C1 segment of cervical spinal cord (tissue), 14 donors: ENCODE measurements at regions not wholly inside any gene's neighbourhood (a gene's known extent, or its start where the extent isn't known, plus 50 kb on each side); places are given as distances from the start of the nearest gene placed in this dataset.
A peak's percentile ranks its signal among the peaks of the same experiment; 100 is the strongest.

Experiments
- DNase-seq, 14 donors: peaks; one replicate each; lab custom pipeline; 2025; lab: John Stamatoyannopoulos, UW

DNA sequence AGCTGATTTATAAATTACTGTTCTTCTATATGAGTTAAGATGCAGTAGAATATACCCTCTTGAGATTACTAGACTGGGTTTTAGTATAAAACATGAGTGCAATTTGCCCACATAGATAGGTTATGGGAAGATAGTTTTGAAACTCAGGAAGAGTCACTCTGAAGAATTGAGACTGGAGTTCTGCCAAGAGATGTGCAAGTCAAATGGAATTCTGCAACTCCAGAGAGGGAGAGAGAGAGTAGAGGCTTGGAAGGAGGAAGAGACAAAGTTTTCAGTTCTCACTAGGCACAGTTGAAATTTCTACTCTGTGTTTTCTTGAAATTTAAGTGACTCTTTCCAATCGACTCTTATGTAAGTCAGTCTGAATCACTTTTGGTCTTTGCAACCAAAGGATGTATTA lies 878.8 kb downstream of the TSN start:
- DNase-seq: no peak

DNA sequence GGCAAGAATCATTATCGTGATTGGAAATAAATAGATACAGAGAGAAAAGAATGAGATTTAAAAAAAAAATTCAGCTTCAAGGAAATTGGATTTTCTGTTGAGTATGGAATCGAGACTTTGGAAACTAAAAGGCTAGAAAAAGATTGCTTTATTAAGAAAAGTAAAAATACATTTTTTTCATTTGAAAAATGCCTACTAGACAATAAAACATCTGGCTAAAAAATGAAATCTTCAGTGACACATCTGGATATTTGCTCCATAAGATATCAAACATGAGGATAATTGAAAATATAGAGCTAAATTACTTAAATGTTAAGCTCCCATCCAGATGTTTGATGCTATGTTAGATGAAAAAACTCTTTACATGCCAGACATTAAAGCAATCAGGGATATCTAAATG lies 879.5 kb downstream of the TSN start:
- no peak for DNase-seq

DNA sequence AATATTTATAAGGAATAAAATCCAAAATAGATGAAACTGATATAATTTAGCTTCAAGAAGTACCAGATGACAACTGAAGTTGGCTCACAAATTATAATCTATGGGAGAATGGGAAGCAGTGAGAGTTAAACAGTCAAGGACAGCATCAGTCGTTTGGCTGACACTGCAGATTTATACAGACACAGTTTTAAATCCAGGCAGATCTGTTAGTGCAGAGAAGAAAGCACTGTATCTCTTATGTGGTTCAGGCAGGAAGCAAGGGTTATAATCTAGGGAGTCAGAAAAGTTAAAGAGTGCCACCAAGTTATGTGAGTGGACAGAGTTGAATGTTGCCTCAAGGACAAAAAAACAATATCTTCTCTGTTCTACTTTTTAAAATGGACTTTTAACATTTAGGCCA lies 880.2 kb downstream of the TSN start:
- no peak for DNase-seq

DNA sequence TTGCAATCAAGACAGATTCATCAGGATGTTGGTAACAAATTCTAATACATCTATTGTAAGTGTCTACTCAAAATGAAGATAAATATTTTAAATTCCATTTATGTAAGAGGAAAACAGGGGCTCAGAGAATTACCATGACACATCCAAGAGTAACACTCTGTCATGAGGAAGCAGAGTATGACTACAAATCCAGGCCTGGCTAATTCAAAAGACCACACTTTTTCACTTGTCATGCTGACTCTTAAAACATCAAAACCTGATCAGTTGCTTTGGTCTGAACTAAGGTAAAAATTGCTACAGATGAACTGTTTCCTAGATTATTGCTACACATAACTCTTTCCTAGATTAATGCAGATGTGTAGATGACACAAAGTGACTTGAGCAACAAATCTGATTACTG lies 880.6 kb downstream of the TSN start:
- DNase-seq: no peak

DNA sequence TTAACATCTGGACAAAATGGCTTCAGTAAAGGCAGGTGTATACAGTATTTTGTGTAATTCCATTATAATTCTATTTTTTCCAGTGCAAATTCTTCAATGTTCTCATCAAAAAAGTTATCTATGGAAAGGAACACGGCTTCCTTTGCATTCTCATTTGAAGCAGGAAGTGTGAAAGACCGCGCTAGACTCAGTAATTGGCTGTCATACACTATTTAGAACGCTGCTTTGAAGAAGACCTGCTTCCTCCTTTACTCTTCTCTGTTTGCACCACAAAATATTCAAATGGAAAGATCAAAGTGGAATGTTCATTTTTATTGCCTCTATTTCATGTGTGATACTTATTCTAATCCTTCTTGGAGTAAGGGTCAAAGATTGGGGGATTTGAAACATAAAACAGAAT lies 883.7 kb downstream of the TSN start:
- DNase-seq: no peak

DNA sequence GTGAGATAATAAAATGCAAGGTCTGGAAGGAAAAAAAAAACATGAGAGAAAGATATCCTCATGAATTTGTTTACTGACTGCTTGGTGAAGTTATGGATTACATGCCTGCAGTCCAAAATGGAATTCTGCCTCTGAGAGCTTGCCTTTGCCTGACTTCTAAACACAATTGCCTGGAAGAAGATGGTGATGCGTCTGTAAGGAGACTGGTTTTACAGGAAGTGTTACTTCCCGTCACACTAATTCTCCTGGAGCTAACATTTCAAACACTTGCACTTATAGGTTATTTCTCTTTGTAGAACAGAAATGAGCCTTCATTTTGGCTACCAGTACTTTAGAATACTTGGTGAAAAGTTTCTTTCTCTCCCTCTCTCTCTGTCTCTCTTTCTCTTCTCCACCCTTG lies 884.3 kb downstream of the TSN start:
- no peak for DNase-seq

DNA sequence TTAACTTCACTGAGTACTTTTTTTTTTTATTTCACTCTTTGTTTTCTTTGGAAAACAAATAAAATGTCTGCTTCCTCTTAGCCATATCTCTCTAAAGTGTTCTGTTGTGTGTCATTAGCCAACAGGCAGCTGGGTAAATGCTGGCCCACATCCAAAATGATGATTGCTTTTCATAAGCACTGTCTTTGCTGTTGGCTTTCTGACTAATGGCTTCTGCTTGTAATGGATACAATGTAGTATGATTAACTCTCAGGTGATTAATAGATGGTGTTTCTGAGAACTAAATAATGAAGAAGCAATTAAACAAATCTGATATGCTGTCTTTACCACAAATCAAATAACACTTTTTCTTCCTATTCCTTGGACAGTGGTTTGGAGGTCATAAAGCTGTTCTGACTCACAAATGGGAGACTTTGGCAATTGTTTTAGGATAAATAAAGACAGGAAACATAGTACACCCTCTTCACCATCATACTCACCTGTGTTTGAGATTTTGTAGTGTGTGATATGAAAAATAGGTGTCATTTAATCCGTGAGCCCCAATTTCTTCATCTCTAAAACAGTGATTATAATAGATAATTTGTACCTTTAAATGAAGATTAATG lies 888.4 kb downstream of the TSN start:
- DNase-seq: no peak

DNA sequence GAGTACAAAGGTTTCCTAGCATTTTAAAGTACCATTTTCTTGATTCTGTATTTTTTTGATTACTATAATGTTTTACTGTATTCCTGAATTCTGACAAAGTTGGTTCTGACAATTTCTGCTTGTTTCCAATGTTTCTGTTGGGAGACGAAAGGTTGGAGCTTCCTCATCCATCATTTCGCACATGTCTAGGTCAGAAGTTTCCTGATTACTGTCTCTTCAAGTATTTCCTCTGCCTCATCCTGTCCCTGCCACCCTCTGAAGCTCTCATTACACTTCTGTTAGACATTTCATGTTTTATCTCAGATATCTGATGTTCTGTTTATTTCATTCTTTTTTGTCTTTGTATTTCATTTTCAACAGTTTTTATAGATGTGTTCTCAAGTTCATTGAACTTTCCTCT lies 895.8 kb downstream of the TSN start:
- no peak for DNase-seq

DNA sequence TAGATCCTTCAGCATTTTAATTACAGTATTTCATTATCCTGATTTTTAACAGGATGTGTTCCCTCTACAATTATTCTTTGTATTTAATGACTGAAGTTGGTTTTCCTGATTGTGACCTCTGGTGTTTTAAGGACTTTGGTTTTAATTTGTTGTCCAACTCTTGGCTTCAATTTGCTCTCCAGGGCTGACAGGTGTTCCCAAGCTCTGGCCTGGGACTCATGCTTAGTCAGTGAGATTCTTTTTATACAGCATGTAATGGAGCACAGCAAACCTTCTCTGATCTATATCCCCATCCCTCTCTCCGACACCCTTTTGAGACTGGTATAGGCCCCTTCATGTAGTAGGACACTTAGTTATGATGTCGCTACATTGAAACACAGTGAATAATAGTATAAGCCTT lies 896.3 kb downstream of the TSN start:
- DNase-seq: no peak

DNA sequence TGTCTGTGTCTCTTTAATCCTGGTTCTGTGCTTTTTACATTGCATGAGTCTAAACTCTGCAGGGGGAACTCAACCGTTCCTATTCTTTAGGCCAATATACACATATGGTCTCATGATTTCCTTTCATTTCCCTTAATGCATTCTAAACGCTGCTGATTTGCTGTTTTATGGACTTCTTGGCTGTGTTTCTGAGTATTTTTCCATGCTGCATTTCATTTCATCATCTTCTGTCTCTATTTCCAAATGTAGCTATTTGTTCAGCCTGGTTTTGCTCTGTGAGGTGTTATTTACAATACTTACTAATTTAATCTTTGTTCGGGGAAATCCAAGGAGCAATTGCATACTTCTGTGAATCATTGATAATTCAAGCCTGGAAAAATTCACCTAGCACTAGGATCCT lies 897.2 kb downstream of the TSN start:
- DNase-seq: no peak

DNA sequence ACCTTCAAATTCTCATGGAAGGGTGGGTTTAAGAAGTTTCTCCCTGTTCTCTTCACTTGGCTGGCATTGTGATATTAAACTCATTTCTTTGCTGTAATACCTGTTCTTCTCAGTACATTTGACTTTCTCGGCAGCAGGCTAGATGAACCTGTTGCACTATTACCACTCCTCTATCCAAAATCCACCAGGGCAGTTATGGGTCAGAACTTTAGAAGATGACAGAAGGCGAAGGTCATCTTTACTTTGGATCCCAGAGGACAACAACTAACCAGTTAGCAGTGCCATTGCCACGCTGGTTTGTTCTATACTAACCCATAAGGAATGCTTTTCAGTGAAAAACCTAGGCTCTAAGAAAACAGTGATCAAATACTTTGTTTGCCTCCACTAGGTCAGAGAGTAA lies 901.0 kb downstream of the TSN start:
- DNase-seq: no peak

DNA sequence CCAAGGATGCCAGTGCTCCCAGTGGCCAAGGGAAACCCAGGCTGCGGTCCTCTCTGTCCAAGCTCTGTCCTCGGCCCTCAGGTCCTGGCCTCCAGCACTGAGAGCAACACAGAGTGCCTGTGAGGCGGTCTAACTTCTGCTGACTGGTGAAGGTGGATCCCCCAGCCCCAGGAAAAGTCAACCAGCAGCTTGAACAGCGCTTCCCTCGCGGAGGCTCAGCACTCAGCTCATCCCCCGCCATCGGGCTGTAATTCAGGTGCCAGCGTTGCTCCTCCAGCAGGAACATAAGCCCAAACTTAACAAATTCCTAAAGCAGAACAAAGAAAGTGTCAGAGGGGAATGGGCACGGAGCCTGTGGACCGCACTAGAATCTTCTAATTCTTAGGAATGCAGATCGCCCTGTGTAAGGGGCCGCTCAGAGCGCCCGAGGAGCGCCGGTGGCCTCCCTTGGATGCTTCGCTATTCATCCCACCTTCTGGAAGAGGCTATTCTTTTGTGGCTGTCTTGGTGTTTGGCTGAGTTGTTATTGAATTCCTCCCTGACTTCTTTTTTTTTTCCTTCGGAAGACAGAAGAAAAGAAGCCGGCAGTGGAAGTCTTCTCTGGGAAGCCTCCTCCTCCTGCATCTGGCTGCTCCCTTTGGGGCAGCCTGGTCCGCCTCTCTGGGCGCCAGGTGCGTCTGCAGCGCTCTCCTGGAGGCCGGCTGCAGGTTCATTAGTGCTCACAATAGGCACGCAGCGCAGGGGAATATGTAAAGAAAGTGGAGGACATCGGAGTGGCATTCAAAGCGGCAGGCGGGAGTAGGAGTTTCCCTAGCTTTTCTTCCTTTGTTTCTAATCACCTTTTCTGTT lies 905.6 kb downstream of the TSN start:
- DNase-seq: peak in 1 of 14 donors; percentile 1

DNA sequence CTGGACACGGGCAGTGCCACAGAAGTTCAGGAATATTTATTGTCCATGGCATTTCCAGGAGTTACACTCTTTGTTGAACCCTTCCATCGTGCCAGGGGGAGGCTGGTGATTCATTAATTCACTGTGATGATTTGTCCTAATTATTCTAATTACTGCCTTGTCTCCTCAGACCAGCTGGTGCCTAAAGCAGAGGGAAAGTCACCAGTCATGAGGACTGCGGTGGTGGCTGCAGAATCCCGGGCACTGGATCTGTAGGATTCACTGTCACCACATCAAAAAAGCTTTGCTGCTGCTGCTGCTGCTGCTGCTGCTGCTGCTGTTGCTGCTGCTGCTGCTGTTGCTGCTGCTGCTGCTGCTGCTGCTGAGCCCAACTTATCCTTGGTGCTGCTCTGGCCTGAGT lies 908.2 kb downstream of the TSN start:
- peak in 1 of 14 donors; percentile 6 for DNase-seq

DNA sequence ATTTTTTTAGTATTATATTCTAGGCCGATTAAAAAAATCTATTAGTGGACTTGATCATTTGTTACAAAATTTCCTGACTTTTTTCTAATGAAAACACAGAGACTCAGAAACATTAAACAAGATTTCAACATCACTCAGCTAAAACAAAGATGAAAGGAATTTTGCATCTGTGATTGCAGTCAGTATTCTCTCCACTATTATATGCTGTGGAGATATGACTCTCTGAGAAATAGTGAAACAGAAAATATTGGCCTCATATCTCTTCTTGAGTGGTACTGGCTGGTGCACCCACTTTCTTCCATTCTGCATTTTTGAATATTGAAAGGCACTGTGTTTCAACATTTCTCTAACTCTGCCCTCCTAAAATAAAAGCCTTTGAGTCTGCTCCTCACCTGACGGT lies 914.2 kb downstream of the TSN start:
- no peak for DNase-seq

DNA sequence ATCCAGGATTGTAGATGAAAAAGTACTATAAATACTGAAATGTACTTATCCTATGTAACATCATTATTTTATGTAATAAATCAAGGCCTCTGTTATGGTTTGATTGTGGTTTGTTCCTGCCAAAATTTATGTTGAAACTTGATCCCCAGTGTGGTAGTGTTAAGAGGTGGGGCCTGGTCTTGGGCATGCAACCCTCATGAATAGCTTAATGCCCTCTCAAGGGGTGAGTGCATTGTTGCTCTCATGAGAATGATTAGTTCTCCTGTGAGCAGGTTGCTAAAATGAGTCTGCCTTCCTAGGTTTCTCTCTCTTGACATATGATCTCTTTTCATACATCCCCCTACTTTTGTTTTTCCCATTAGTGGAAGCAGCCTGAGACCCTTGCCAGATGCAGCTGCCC lies 915.4 kb downstream of the TSN start:
- no peak for DNase-seq

DNA sequence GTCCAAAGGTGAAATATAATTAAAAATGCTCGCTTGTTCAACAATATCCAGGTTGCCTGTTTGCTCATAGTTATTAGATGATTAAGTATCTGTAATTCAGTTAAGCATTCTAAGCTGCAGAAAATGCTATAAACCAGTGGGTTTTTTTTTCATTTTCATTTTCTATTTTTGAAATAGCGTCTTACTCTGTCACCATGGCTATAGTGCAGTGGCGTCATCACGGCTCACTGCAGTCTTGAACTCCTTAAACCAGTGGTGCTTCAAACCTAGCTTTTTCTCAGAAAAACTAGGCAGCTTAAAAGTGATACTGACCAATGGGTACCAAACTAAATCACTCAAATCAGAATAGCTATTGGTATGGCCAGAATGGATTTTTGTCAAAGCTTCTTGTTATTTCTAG lies 925.2 kb downstream of the TSN start:
- DNase-seq: no peak

DNA sequence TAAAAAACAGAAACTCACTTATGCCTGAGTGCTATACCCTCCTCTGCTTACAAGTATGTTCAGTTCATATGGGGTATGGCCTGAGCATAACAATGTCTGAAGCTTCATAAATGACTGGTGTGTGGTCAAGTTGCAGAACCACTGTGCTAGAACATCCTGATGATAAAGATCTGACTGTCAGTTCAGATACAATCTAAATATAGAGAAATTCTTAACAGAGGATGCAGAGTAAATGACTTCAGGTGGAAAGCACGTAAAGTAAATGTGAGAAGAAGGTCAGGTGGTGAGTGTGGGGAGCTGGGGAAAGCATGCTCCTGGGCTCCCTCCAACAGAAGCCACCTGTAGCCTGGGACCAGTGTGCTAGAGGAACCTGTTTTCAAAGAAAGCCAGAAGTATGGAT lies 926.2 kb downstream of the TSN start:
- no peak for DNase-seq

DNA sequence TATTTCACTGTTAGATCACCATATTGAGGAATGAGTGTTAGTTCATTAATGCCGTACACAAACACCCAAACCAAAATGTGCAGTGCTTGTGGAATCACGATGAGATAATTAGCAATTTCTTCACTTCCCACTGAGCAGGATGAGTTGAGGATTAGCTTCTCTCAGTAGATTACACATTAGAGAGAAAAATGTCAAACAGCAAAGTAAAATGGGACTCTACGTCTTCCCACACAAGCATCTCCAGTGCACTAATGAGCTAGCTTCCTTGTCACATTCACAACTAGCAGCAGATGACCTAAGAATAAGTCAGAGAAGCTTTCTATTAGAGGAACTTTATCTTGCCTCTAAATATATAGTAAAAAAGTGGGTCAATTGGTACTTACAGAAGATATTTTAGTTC lies 926.9 kb downstream of the TSN start:
- no peak for DNase-seq

DNA sequence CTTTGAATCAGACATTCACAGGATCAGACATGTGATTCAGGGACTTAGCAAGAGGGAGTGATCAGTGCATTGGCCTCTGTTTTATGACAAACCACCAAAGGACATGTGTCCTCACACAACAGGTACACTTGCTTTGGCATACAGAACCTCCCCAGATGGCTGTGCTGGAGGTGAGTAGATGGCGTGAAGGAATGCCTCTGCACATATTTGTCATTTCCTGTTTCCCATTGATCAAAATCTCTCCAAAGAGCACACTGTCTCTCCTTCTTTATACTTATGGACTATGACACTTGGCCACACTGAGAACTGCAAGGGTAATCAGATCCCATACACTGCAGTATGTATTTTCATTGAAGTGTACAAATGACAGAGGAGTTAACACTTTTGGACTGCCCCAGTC lies 927.6 kb downstream of the TSN start:
- DNase-seq: no peak

DNA sequence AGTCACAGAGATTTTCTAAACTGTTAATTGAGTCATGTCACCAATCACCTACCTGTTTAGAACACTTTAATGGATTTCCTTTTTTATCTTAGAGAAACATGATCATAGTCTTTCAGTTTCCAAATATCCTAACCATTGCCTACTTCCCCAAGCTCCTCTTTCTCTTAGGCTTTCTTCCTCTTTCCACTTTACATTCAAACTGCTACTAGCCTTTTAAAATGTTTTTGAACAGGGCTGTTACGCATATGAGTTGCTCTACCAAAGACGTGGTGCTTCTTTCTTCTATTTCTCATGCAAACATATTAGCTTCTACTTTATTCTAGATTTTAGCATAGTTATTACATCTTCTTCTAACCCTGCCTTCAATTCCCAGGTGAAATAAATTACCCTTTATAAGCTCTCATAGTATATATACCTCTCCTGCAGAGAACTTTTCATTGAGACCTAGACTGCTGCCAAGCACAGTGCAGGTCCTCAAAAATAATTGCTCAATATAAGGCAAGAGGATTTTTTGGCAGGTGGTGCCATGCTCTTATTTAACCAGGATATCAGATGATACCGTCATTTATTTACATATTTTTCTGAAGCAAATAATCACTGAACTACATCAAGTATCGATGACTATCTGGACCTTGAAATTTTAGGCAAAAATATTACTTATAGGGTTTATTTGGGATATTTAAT lies 937.1 kb downstream of the TSN start:
- DNase-seq: no peak

DNA sequence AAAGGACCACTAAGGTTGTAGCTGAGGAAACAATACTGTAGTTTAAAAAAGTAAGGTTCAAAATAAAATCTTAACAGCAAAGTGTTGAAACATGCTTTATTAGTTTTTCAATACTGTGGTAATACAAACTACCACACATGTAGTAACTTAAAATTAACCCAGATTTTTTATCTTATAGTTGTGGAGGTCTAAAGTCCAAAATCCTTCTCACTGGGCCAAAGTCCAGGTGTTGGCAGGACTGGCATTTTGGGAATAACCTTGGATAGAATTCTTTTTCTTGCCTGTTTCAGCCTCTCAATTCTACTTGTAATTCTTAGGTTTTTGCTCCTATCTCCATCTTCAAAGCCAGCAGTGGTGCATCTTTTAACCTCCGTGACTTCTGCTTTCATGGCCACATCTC lies 942.0 kb downstream of the TSN start:
- DNase-seq: no peak

DNA sequence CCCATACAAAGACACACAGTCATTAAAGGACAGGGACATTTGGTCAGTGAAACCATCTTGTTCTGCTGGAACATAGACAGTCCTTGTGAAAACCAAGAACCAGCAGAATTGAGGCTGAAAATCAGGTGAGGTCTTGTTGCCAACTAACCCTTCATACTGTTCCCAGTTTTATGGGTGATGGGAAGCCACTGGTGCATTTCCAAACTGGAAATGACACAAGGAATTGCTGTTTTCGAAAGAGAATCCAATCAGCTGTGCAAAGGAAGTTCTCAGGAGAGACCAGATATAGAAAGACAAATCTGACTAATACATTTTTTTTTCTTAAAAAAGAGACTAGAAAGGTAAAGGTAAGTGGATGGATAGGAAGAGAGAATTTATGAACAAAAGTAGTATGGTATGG lies 948.2 kb downstream of the TSN start:
- no peak for DNase-seq

DNA sequence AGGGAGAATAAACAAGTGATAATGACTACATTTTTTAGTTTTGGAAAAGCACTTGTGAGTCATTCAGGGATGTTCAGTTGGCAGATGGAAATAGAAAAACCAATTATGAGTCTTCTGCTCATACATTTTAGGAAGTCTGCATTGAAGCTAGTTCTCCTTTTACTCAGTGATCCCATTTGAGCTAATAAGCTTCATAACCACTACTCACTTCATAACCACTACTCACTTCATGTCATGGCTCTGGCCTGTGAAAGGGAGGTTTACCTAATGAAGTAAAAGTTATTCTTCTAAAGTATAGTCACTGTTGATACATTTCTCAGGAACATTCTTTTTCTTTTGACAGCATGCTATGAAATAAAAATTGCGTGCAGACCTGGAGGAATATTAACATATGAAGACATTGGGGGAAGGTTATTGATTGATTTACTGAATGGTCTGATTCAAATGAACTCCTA lies 948.7 kb downstream of the TSN start:
- DNase-seq: no peak
